ENCODE measurements at regions not wholly inside any gene's neighbourhood (a gene's known extent, or its start where the extent isn't known, plus 50 kb on each side); places are given as distances from the start of the nearest gene placed in this dataset.

GRCh38 chr4:36737691-36738090, 456.3 kb downstream of the DTHD1 start:
- Histone ChIP-seq H3K4me2 (ENCODE audit: insufficient read depth, low read length) (no peak overlapping the region), H3K9ac (ENCODE audit: insufficient read depth in 1 of 2, low read depth in 2 of 2, low read length in 2 of 2) (no peak overlapping the region), H4K20me1 (replicated peaks; ENCODE audit: control insufficient read depth, insufficient read depth, low read length) (no peaks in the 10 kb centered on the region), H2AFZ (ENCODE audit: low read depth, low read length) (no peak overlapping the region), H3K27ac (ENCODE audit: extremely low read depth, low read depth, low read length) (no peak overlapping the region), H3K27me3 (ENCODE audit: control insufficient read depth in 2 of 2, insufficient read depth in 2 of 2, low read length in 2 of 2) (no peaks in the 10 kb centered on the region), H3K9me3 (replicated peaks; ENCODE audit: control insufficient read depth, insufficient read depth, low read depth, low read length) (no peaks in the 10 kb centered on the region), H3K9me1 (ENCODE audit: control insufficient read depth, insufficient read depth, low read length) (no peaks in the 10 kb centered on the region), H3K36me3 (ENCODE audit: control insufficient read depth, insufficient read depth, low read length) (no peaks in the 10 kb centered on the region), H3K4me1 (replicated peaks in 1 of 2; ENCODE audit: control insufficient read depth in 2 of 2, insufficient read depth in 2 of 2, low read length in 2 of 2) (no peaks in the 10 kb centered on the region), H3K4me3 (no peak overlapping the region), H3K79me2 (ENCODE audit: control insufficient read depth, insufficient read depth, low read length) (no peaks in the 10 kb centered on the region)
- FAIRE-seq = no peak
- no TSS peak for BruUV-seq (replicated peaks)
- ChIA-PET POLR2A (no interaction called here), CTCF (ENCODE audit: low intra/inter-chr PET ratio) (no interaction called here)
- TF ChIP-seq PTRF (tag; IDR thresholded peaks at IDR 0.05) (no peak), SPI1 (IDR thresholded peaks at IDR 0.05; ENCODE audit: borderline replicate concordance, low read depth, low read length) (no peak), RBM25 (IDR thresholded peaks at IDR 0.05; ENCODE audit: low read depth, low read length, severe bottlenecking) (no peak), PURB (CRISPR knock-in tag; IDR thresholded peaks at IDR 0.05; ENCODE audit: low read depth) (no peak), RBM39 (optimal IDR thresholded peaks at IDR 0.05; ENCODE audit: low read depth, low read length) (no peak), SMARCA4 (IDR thresholded peaks at IDR 0.05) (no peak)
- no peak for DNase-seq (ENCODE audit: extremely low read depth in 1 of 4, low spot score in 3 of 4)
- 13% methylated on average over 2 of the region's 2 CpGs for WGBS (ENCODE audit: insufficient coverage, low coverage, missing lambda C conversion rate)
- intact Hi-C loops (cut with micrococcal nuclease) = no loop called here
- in situ Hi-C loops (cut with MboI) = no loop called here
- ATAC-seq = no peak

- intact Hi-C loops (cut with micrococcal nuclease) (no loop called here), in situ Hi-C loops (cut with MboI) (no loop called here)
- Histone ChIP-seq H3K9me3 (replicated peaks; ENCODE audit: control insufficient read depth, insufficient read depth, low read depth, low read length) (no peaks in the 10 kb centered on the region), H3K27ac (ENCODE audit: extremely low read depth, low read depth, low read length) (no peak overlapping the region), H3K9ac (ENCODE audit: insufficient read depth in 1 of 2, low read depth in 2 of 2, low read length in 2 of 2) (no peak overlapping the region), H4K20me1 (replicated peaks; ENCODE audit: control insufficient read depth, insufficient read depth, low read length) (no peaks in the 10 kb centered on the region), H3K9me1 (ENCODE audit: control insufficient read depth, insufficient read depth, low read length) (no peaks in the 10 kb centered on the region), H3K4me3 (no peak overlapping the region), H2AFZ (ENCODE audit: low read depth, low read length) (no peak overlapping the region), H3K36me3 (ENCODE audit: control insufficient read depth, insufficient read depth, low read length) (no peaks in the 10 kb centered on the region), H3K4me1 (replicated peaks in 1 of 2; ENCODE audit: control insufficient read depth in 2 of 2, insufficient read depth in 2 of 2, low read length in 2 of 2) (no peaks in the 10 kb centered on the region), H3K4me2 (ENCODE audit: insufficient read depth, low read length) (no peak overlapping the region), H3K27me3 (ENCODE audit: control insufficient read depth in 2 of 2, insufficient read depth in 2 of 2, low read length in 2 of 2) (no peaks in the 10 kb centered on the region), H3K79me2 (ENCODE audit: control insufficient read depth, insufficient read depth, low read length) (no peaks in the 10 kb centered on the region)
- FAIRE-seq (no peak), ATAC-seq (no peak), DNase-seq (ENCODE audit: extremely low read depth in 1 of 4, low spot score in 3 of 4) (no peak)
- BruUV-seq (replicated peaks) = no TSS peak
- WGBS (ENCODE audit: insufficient coverage, low coverage, missing lambda C conversion rate) = 2% methylated on average over 6 of the region's 6 CpGs
- POLR2A ChIA-PET = no interaction called here
- CTCF ChIA-PET (ENCODE audit: low intra/inter-chr PET ratio) = no interaction called here
- TF ChIP-seq NUFIP1 (IDR thresholded peaks at IDR 0.05; ENCODE audit: partially characterized antibody) (no peak), PHF21A (IDR thresholded peaks at IDR 0.05; ENCODE audit: borderline replicate concordance, low read depth) (no peak), ESRRA (IDR thresholded peaks at IDR 0.05; ENCODE audit: borderline replicate concordance, low read depth) (no peak), ETV1 (tag; conservative IDR thresholded peaks at IDR 0.05; ENCODE audit: low read depth) (no peak), RB1 (IDR thresholded peaks at IDR 0.05; ENCODE audit: low read depth) (no peak), E2F3 (CRISPR knock-in tag; IDR thresholded peaks at IDR 0.05) (no peak), MCM7 (IDR thresholded peaks at IDR 0.05) (no peak), ATF7 (IDR thresholded peaks at IDR 0.05) (no peak), ZBTB5 (IDR thresholded peaks at IDR 0.05) (no peak), E2F4 (CRISPR knock-in tag; IDR thresholded peaks at IDR 0.05; ENCODE audit: low read depth) (no peak), KAT8 (IDR thresholded peaks at IDR 0.05; ENCODE audit: low read depth) (no peak)
Measured at GRCh38 chr4:36740796-36741310, 459.4 kb downstream of the DTHD1 start.
